ENCODE measurements at regions not wholly inside any gene's neighbourhood (a gene's known extent, or its start where the extent isn't known, plus 50 kb on each side); places are given as distances from the start of the nearest gene placed in this dataset.

GRCh38 chr21:15534450-15534886 is 195.3 kb upstream of the USP25 start:
- Histone ChIP-seq H3K4me1 (ENCODE audit: control insufficient read depth, insufficient read depth, low read length) (no peaks in the 10 kb centered on the region), H3K27ac (ENCODE audit: extremely low read depth, low read depth, low read length) (no peak overlapping the region), H3K4me3 (ENCODE audit: low read depth, low read length) (no peak overlapping the region), H3K36me3 (ENCODE audit: control insufficient read depth in 2 of 2, insufficient read depth in 1 of 2, low read length in 2 of 2) (no peaks in the 10 kb centered on the region), H3K9me3 (ENCODE audit: control insufficient read depth, insufficient read depth, low read depth, low read length) (no peaks in the 10 kb centered on the region)
- TF ChIP-seq ZNF544 (tag by site-specific recombination; IDR thresholded peaks at IDR 0.05) = no peak
- no peak for TF ChIP-seq ZNF121 (tag by site-specific recombination; IDR thresholded peaks at IDR 0.05)
- TF ChIP-seq, protein P1, sequence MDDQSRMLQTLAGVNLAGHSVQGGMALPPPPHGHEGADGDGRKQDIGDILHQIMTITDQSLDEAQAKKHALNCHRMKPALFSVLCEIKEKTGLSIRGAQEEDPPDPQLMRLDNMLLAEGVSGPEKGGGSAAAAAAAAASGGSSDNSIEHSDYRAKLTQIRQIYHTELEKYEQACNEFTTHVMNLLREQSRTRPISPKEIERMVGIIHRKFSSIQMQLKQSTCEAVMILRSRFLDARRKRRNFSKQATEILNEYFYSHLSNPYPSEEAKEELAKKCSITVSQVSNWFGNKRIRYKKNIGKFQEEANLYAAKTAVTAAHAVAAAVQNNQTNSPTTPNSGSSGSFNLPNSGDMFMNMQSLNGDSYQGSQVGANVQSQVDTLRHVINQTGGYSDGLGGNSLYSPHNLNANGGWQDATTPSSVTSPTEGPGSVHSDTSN (CRISPR knock-in tag; IDR thresholded peaks at IDR 0.05) = no peak
- no peak for TF ChIP-seq YY1 (tag by site-specific recombination; IDR thresholded peaks at IDR 0.05)
- no peak for TF ChIP-seq ZNF16 (tag by site-specific recombination; IDR thresholded peaks at IDR 0.05; ENCODE audit: low read depth)
- no peak for TF ChIP-seq ZNF660 (tag by site-specific recombination; IDR thresholded peaks at IDR 0.05)
- TF ChIP-seq ZNF561 (tag by site-specific recombination; IDR thresholded peaks at IDR 0.05; ENCODE audit: borderline replicate concordance) = no peak
- no peak for TF ChIP-seq ZNF623 (tag by site-specific recombination; IDR thresholded peaks at IDR 0.05)
- no peak for TF ChIP-seq ZNF571 (tag by site-specific recombination; IDR thresholded peaks at IDR 0.05)
- TF ChIP-seq ZNF48 (tag by site-specific recombination; IDR thresholded peaks at IDR 0.05) = no peak
- TF ChIP-seq ZBTB8A (tag by site-specific recombination; IDR thresholded peaks at IDR 0.05) = no peak
- no peak for TF ChIP-seq ZNF621 (tag by site-specific recombination; IDR thresholded peaks at IDR 0.05)
- no peak for TF ChIP-seq ZNF140 (tag by site-specific recombination; IDR thresholded peaks at IDR 0.05)
- no peak for TF ChIP-seq ZNF449 (tag by site-specific recombination; IDR thresholded peaks at IDR 0.05)
- no peak for TF ChIP-seq ZNF366 (tag by site-specific recombination; conservative IDR thresholded peaks at IDR 0.05)
- TF ChIP-seq, protein P2, sequence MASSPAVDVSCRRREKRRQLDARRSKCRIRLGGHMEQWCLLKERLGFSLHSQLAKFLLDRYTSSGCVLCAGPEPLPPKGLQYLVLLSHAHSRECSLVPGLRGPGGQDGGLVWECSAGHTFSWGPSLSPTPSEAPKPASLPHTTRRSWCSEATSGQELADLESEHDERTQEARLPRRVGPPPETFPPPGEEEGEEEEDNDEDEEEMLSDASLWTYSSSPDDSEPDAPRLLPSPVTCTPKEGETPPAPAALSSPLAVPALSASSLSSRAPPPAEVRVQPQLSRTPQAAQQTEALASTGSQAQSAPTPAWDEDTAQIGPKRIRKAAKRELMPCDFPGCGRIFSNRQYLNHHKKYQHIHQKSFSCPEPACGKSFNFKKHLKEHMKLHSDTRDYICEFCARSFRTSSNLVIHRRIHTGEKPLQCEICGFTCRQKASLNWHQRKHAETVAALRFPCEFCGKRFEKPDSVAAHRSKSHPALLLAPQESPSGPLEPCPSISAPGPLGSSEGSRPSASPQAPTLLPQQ (tag by site-specific recombination; IDR thresholded peaks at IDR 0.05) = no peak
- ChIA-PET POLR2A (no interaction called here), CTCF (interaction anchor here (0.7 kb wide), 1 partner anchor 52 kb away, joined by 6 read pairs; no protein-coding TSS in a partner anchor)

GRCh38 chr21:15539376-15539775 is 190.4 kb upstream of the USP25 start:
- Histone ChIP-seq H3K36me3 (ENCODE audit: control insufficient read depth in 2 of 2, insufficient read depth in 1 of 2, low read length in 2 of 2) (no peaks in the 10 kb centered on the region), H3K27ac (ENCODE audit: extremely low read depth, low read depth, low read length) (no peak overlapping the region), H3K4me3 (ENCODE audit: low read depth, low read length) (no peak overlapping the region), H3K4me1 (ENCODE audit: control insufficient read depth, insufficient read depth, low read length) (peaks cover 2% of the 10 kb centered on the region; the same call in 1 of the 2 replicates), H3K9me3 (ENCODE audit: control insufficient read depth, insufficient read depth, low read depth, low read length) (no peaks in the 10 kb centered on the region)
- POLR2A ChIA-PET = no interaction called here
- CTCF ChIA-PET = interaction anchor here (0.7 to 0.9 kb wide), 2 partner anchors 18 to 949 kb away, joined by 3 to 5 read pairs; no protein-coding TSS in a partner anchor
- TF ChIP-seq ZNF211 (tag by site-specific recombination; IDR thresholded peaks at IDR 0.05; ENCODE audit: low read depth) (no peak), HOXA7 (CRISPR knock-in tag; IDR thresholded peaks at IDR 0.05; ENCODE audit: borderline replicate concordance) (no peak), ZSCAN23 (tag by site-specific recombination; IDR thresholded peaks at IDR 0.05) (no peak), ZNF629 (tag by site-specific recombination; IDR thresholded peaks at IDR 0.05) (no peak), SALL2 (tag by site-specific recombination; IDR thresholded peaks at IDR 0.05; ENCODE audit: borderline replicate concordance) (no peak), ZNF600 (tag by site-specific recombination; IDR thresholded peaks at IDR 0.05) (no peak), ZNF157 (tag by site-specific recombination; IDR thresholded peaks at IDR 0.05) (no peak), TRIM28 (IDR thresholded peaks at IDR 0.05; ENCODE audit: borderline replicate concordance, low read length) (no peak), ZNF18 (tag by site-specific recombination; IDR thresholded peaks at IDR 0.05) (no peak), ZBTB48 (tag by site-specific recombination; IDR thresholded peaks at IDR 0.05) (no peak), ZNF623 (tag by site-specific recombination; IDR thresholded peaks at IDR 0.05) (no peak)
- TF ChIP-seq, protein P3, sequence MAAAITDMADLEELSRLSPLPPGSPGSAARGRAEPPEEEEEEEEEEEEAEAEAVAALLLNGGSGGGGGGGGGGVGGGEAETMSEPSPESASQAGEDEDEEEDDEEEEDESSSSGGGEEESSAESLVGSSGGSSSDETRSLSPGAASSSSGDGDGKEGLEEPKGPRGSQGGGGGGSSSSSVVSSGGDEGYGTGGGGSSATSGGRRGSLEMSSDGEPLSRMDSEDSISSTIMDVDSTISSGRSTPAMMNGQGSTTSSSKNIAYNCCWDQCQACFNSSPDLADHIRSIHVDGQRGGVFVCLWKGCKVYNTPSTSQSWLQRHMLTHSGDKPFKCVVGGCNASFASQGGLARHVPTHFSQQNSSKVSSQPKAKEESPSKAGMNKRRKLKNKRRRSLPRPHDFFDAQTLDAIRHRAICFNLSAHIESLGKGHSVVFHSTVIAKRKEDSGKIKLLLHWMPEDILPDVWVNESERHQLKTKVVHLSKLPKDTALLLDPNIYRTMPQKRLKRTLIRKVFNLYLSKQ (tag by site-specific recombination; IDR thresholded peaks at IDR 0.05; ENCODE audit: borderline replicate concordance) = no peak
- TF ChIP-seq, protein P4, sequence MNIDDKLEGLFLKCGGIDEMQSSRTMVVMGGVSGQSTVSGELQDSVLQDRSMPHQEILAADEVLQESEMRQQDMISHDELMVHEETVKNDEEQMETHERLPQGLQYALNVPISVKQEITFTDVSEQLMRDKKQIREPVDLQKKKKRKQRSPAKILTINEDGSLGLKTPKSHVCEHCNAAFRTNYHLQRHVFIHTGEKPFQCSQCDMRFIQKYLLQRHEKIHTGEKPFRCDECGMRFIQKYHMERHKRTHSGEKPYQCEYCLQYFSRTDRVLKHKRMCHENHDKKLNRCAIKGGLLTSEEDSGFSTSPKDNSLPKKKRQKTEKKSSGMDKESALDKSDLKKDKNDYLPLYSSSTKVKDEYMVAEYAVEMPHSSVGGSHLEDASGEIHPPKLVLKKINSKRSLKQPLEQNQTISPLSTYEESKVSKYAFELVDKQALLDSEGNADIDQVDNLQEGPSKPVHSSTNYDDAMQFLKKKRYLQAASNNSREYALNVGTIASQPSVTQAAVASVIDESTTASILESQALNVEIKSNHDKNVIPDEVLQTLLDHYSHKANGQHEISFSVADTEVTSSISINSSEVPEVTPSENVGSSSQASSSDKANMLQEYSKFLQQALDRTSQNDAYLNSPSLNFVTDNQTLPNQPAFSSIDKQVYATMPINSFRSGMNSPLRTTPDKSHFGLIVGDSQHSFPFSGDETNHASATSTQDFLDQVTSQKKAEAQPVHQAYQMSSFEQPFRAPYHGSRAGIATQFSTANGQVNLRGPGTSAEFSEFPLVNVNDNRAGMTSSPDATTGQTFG (tag by site-specific recombination; IDR thresholded peaks at IDR 0.05; ENCODE audit: borderline replicate concordance) = no peak

Measured in HEK293 (cell line).